ENCODE measurements at regions not wholly inside any gene's neighbourhood (a gene's known extent, or its start where the extent isn't known, plus 50 kb on each side); places are given as distances from the start of the nearest gene placed in this dataset.

DNA sequence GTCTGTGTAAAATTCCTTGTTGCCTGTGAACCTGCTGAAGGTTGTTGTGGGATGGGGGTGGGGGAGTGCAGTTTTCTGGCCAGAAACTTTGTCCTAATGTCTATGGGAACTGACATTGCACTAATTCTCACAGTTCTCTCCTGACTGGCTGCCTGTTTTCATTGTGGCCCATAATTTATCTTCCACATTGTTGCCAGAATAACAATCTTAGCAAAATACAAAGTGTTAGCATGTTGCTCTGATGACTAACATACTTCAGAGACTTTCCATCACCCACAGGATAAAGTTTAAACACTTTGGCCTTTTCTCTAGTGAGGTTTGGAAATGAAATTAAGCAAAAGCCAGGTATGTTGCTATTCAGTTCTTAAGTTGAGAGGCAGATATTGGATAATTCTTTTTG is 81.4 kb upstream of the TBC1D5 start:
- TF ChIP-seq, protein P1, sequence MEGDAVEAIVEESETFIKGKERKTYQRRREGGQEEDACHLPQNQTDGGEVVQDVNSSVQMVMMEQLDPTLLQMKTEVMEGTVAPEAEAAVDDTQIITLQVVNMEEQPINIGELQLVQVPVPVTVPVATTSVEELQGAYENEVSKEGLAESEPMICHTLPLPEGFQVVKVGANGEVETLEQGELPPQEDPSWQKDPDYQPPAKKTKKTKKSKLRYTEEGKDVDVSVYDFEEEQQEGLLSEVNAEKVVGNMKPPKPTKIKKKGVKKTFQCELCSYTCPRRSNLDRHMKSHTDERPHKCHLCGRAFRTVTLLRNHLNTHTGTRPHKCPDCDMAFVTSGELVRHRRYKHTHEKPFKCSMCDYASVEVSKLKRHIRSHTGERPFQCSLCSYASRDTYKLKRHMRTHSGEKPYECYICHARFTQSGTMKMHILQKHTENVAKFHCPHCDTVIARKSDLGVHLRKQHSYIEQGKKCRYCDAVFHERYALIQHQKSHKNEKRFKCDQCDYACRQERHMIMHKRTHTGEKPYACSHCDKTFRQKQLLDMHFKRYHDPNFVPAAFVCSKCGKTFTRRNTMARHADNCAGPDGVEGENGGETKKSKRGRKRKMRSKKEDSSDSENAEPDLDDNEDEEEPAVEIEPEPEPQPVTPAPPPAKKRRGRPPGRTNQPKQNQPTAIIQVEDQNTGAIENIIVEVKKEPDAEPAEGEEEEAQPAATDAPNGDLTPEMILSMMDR (IDR thresholded peaks at IDR 0.05) = no peak
- TF ChIP-seq EZH2 (IDR thresholded peaks at IDR 0.05; ENCODE audit: borderline replicate concordance, insufficient read depth, low read depth, low read length, poor library complexity, severe bottlenecking) = no peak

All from B cell (primary cell).